C4-2B (cell line): ENCODE measurements at regions not wholly inside any gene's neighbourhood (a gene's known extent, or its start where the extent isn't known, plus 50 kb on each side); places are given as distances from the start of the nearest gene placed in this dataset.

Experiments
- ZFX ChIP-seq: fragments of 450-650 bp; IDR thresholded peaks from 2 replicates; pipeline ENCODE4 v1.6.1; 2017
- TF ChIP-seq, protein P1 (sequence below): fragments of 450-650 bp; conservative IDR thresholded peaks from 2 replicates; pipeline ENCODE4 v1.5.1; 2017; ENCODE audit warnings: mild to moderate bottlenecking

DNA sequence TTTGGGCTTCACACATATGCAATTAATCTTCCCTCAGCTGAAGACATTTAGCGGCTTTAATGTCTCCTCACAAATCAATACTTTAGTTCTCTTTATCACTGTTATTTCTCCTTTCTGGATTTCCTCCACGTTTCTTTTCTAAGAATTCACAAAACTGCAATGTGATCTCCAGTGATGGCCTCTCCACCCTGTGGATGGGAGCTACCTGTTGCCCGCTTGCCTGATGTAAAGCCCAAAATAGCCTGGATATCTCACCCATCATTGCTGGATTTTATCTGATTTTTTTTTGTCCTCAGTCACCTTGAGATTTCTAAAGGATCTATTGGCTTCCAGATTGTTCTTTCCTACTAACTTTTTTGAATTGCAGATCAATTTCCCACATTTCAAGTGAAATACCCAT, 129.3 kb upstream of the FAM241A start:
- TF ChIP-seq, protein P1, sequence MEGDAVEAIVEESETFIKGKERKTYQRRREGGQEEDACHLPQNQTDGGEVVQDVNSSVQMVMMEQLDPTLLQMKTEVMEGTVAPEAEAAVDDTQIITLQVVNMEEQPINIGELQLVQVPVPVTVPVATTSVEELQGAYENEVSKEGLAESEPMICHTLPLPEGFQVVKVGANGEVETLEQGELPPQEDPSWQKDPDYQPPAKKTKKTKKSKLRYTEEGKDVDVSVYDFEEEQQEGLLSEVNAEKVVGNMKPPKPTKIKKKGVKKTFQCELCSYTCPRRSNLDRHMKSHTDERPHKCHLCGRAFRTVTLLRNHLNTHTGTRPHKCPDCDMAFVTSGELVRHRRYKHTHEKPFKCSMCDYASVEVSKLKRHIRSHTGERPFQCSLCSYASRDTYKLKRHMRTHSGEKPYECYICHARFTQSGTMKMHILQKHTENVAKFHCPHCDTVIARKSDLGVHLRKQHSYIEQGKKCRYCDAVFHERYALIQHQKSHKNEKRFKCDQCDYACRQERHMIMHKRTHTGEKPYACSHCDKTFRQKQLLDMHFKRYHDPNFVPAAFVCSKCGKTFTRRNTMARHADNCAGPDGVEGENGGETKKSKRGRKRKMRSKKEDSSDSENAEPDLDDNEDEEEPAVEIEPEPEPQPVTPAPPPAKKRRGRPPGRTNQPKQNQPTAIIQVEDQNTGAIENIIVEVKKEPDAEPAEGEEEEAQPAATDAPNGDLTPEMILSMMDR: no peak
- no peak for TF ChIP-seq ZFX
